ENCODE measurements at regions not wholly inside any gene's neighbourhood (a gene's known extent, or its start where the extent isn't known, plus 50 kb on each side); places are given as distances from the start of the nearest gene placed in this dataset.

DNA sequence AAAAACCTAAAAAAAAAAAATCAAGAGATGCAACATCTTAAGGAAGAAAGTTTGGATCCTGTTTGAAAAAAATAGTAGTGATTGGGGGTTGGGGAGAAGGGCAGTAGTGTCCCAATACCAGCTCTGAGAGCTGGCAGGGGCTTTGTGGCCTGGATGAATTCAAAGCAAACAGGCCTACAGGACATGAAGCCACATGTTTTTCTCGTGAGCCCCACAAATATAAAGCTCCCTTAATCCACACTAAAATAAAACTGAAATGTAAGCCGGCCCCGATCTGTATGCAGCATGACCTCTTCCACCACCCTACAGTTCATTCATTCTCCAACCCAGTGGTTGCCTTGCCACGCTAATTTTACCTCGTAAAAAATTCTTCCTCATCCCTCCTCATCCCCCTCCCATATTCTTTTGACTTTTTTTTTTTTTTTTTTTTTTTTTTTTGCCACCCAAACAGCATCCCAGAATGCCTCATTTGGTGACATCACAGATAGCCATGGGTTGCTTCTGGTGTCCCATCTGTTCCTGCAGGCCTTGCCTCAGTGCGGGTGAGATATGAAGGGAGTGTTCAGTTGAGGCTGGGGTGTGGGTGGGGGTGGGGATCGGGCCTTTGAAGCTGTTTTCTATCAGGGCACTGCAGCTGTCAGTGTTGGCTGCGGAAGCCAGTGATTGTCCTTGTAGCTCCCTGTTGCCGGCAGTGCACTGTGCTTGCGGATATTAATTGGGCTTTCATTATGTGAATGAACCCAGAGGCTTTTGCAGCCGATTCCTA lies 81.6 kb upstream of the NFIB start:
- H3K9me1 ChIP-seq (replicated peaks; ENCODE audit: control insufficient read depth, extremely low read depth, insufficient read depth, low read length): no peaks in the 10 kb centered on the region
- DNase-seq (ENCODE audit: low read depth, low spot score) (no peak), FAIRE-seq (no peak)
- H3K4me3 ChIP-seq (replicated peaks in 1 of 3; ENCODE audit: insufficient read depth in 1 of 3, low read depth in 1 of 3, low read length in 3 of 3): no peak overlapping the region
- no peaks in the 10 kb centered on the region for H3K79me2 ChIP-seq (ENCODE audit: control insufficient read depth, insufficient read depth, low read length)
- intact Hi-C loops (cut with micrococcal nuclease): no loop called here
- H4K20me1 ChIP-seq (replicated peaks; ENCODE audit: control insufficient read depth, extremely low read depth, insufficient read depth, low read length): no peaks in the 10 kb centered on the region
- H3K4me2 ChIP-seq (ENCODE audit: insufficient read depth, low read length): no peak overlapping the region
- H3K9ac ChIP-seq (replicated peaks; ENCODE audit: extremely low read depth, insufficient read depth, low read length): no peak overlapping the region
- CTCF ChIA-PET: interaction anchor here (0.7 to 3.1 kb wide), 4 partner anchors 16 to 41 kb away, joined by 3 to 11 read pairs (median 3); no protein-coding TSS in a partner anchor
- H2AFZ ChIP-seq (ENCODE audit: low read depth, low read length): no peak overlapping the region
- no peaks in the 10 kb centered on the region for H3K36me3 ChIP-seq (ENCODE audit: control insufficient read depth in 2 of 2, extremely low read depth in 1 of 2, insufficient read depth in 2 of 2, low read length in 2 of 2)
- H3K27ac ChIP-seq (ENCODE audit: insufficient read depth, low read depth, low read length): no peak overlapping the region
- dilution Hi-C loops (cut with MboI; ENCODE audit: extremely low pct_ligation_motif_present, low sequenced_read_pairs): no loop called here
- H3K4me1 ChIP-seq (ENCODE audit: control insufficient read depth, extremely low read depth, insufficient read depth, low read length): peaks cover 8% of the 10 kb centered on the region
- no TSS peak for BruUV-seq (replicated peaks)
- TF ChIP-seq FOS (IDR thresholded peaks at IDR 0.05; ENCODE audit: borderline replicate concordance, insufficient read depth, low read length): no peak
- no peak for TF ChIP-seq CTCF (IDR thresholded peaks at IDR 0.05; ENCODE audit: extremely low read depth in 1 of 2, insufficient read depth in 1 of 2, low read depth in 1 of 2, low read length in 2 of 2)
- H3K9me3 ChIP-seq (replicated peaks; ENCODE audit: control insufficient read depth, insufficient read depth, low read length): no peaks in the 10 kb centered on the region
- POLR2A ChIA-PET: interaction anchor here (0.6 kb wide), 1 partner anchor 42 kb away, joined by 3 read pairs; no protein-coding TSS in a partner anchor
- H3K27me3 ChIP-seq (ENCODE audit: control insufficient read depth in 2 of 2, insufficient read depth in 2 of 2, low read length in 2 of 2): no peaks in the 10 kb centered on the region

DNA sequence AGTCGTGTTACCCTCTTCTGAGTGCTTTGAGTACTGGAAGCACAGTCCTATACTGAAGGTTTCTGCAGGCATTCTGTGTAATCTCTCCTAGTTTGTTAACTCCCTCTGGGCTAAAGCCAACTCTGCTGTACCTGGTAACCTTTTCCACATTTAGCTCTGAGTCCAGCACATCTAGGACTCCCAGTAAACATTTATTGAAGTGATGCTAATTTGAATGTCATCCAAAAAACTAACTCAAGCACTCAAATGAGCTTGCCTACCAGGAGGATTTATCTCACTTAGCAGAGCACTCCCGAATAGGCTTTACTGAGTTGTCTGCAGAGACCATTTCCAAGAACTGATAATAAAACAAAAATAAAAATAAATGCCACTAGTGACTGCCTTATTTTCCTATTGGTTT lies 79.5 kb upstream of the NFIB start:
- FAIRE-seq: no peak
- H3K4me1 ChIP-seq (ENCODE audit: control insufficient read depth, extremely low read depth, insufficient read depth, low read length): no peaks in the 10 kb centered on the region
- dilution Hi-C loops (cut with MboI; ENCODE audit: extremely low pct_ligation_motif_present, low sequenced_read_pairs): no loop called here
- H3K4me2 ChIP-seq (ENCODE audit: insufficient read depth, low read length): no peak overlapping the region
- ChIA-PET POLR2A (no interaction called here), CTCF (interaction anchor here (1.2 kb wide), 1 partner anchor 11 kb away, joined by 4 read pairs; no protein-coding TSS in a partner anchor)
- no peaks in the 10 kb centered on the region for H3K36me3 ChIP-seq (ENCODE audit: control insufficient read depth in 2 of 2, extremely low read depth in 1 of 2, insufficient read depth in 2 of 2, low read length in 2 of 2)
- H3K9me3 ChIP-seq (replicated peaks; ENCODE audit: control insufficient read depth, insufficient read depth, low read length): no peaks in the 10 kb centered on the region
- H3K27me3 ChIP-seq (ENCODE audit: control insufficient read depth in 2 of 2, insufficient read depth in 2 of 2, low read length in 2 of 2): no peaks in the 10 kb centered on the region
- no peaks in the 10 kb centered on the region for H3K79me2 ChIP-seq (ENCODE audit: control insufficient read depth, insufficient read depth, low read length)
- intact Hi-C loops (cut with micrococcal nuclease): no loop called here
- BruUV-seq (replicated peaks): no TSS peak
- no peak overlapping the region for H3K27ac ChIP-seq (ENCODE audit: insufficient read depth, low read depth, low read length)
- no peak for DNase-seq (ENCODE audit: low read depth, low spot score)
- H3K9me1 ChIP-seq (replicated peaks; ENCODE audit: control insufficient read depth, extremely low read depth, insufficient read depth, low read length): no peaks in the 10 kb centered on the region
- no peak overlapping the region for H3K9ac ChIP-seq (replicated peaks; ENCODE audit: extremely low read depth, insufficient read depth, low read length)
- H4K20me1 ChIP-seq (replicated peaks; ENCODE audit: control insufficient read depth, extremely low read depth, insufficient read depth, low read length): no peaks in the 10 kb centered on the region
- no peak overlapping the region for H2AFZ ChIP-seq (ENCODE audit: low read depth, low read length)
- no peak for TF ChIP-seq FOS (IDR thresholded peaks at IDR 0.05; ENCODE audit: borderline replicate concordance, insufficient read depth, low read length)
- TF ChIP-seq GATA2 (IDR thresholded peaks at IDR 0.05; ENCODE audit: insufficient read depth, insufficient read length, low read depth, low read length): no peak
- no peak for TF ChIP-seq MYC (IDR thresholded peaks at IDR 0.05; ENCODE audit: low read depth, low read length)
- no peak for TF ChIP-seq CTCF (IDR thresholded peaks at IDR 0.05; ENCODE audit: extremely low read depth in 1 of 2, insufficient read depth in 1 of 2, low read depth in 1 of 2, low read length in 2 of 2)
- TF ChIP-seq JUN (IDR thresholded peaks at IDR 0.05; ENCODE audit: borderline replicate concordance, insufficient read depth, insufficient read length, low read depth): no peak
- no peak for TF ChIP-seq POLR2AphosphoS5 (IDR thresholded peaks at IDR 0.05; ENCODE audit: insufficient read depth, low read depth, low read length)
- H3K4me3 ChIP-seq (replicated peaks in 1 of 3; ENCODE audit: insufficient read depth in 1 of 3, low read depth in 1 of 3, low read length in 3 of 3): no peak overlapping the region
